MM.1S (cell line): ENCODE measurements at regions not wholly inside any gene's neighbourhood (a gene's known extent, or its start where the extent isn't known, plus 50 kb on each side); places are given as distances from the start of the nearest gene placed in this dataset.

Experiments
- DNase-seq: peaks from one replicate; pipeline ENCODE4 v3.0.0-alpha.2; 2015
- H2AFZ ChIP-seq: fragments of 300-600 bp; sonication (generic); 2 replicates; pipeline ENCODE4 v1.6.0; 2016; ENCODE audit warnings: antibody characterized with exemption, low read length
- H3F3A ChIP-seq: fragments of 300-600 bp; sonication (generic); 2 replicates; pipeline ENCODE4 v1.6.1; 2016; ENCODE audit warnings: mild to moderate bottlenecking, antibody characterized with exemption, low read length, moderate library complexity, mixed read lengths; ENCODE audit not compliant: insufficient read depth
- H3K27ac ChIP-seq: fragments of 300-600 bp; sonication (generic); 2 replicates; pipeline ENCODE4 v1.5.1; 2016; ENCODE audit warnings: mild to moderate bottlenecking, low read length
- H3K27me3 ChIP-seq: fragments of 300-600 bp; sonication (generic); replicated peaks from 2 replicates; pipeline ENCODE4 v1.6.0; 2016; ENCODE audit warnings: low read length; ENCODE audit not compliant: insufficient read depth
- H3K36me3 ChIP-seq: fragments of 300-600 bp; sonication (generic); replicated peaks from 2 replicates; pipeline ENCODE4 v1.6.1; 2016; ENCODE audit warnings: mild to moderate bottlenecking, low read length, mixed read lengths; ENCODE audit not compliant: insufficient read depth
- H3K4me1 ChIP-seq: fragments of 300-600 bp; sonication (generic); 2 replicates; pipeline ENCODE4 v1.6.1; 2016; ENCODE audit warnings: low read length, mixed read lengths
- H3K4me2 ChIP-seq: fragments of 300-600 bp; sonication (generic); 2 replicates; pipeline ENCODE4 v1.6.0; 2016; ENCODE audit warnings: low read depth, low read length
- H3K4me3 ChIP-seq: fragments of 300-600 bp; sonication (generic); 2 replicates; pipeline ENCODE4 v1.5.1; 2016; ENCODE audit warnings: low read length, mixed read lengths
- H3K79me2 ChIP-seq: fragments of 300-600 bp; sonication (generic); 2 replicates; pipeline ENCODE4 v1.6.1; 2016; ENCODE audit warnings: mixed run types, low read length, mixed read lengths
- H3K9ac ChIP-seq: fragments of 300-600 bp; sonication (generic); 2 replicates; pipeline ENCODE4 v1.6.1; 2016; ENCODE audit warnings: low read length, mixed read lengths
- H3K9me2 ChIP-seq: fragments of 300-600 bp; sonication (generic); replicated peaks from 2 replicates; pipeline ENCODE4 v1.6.1; 2016; ENCODE audit warnings: mild to moderate bottlenecking, low read length, mixed read lengths; ENCODE audit not compliant: insufficient read depth
- H3K9me3 ChIP-seq: fragments of 300-600 bp; sonication (generic); replicated peaks from 2 replicates; pipeline ENCODE4 v1.6.1; 2016; ENCODE audit warnings: mild to moderate bottlenecking, low read length, mixed read lengths; ENCODE audit not compliant: insufficient read depth
- H4K20me1 ChIP-seq: fragments of 300-600 bp; sonication (generic); 2 replicates; pipeline ENCODE4 v1.6.1; 2016; ENCODE audit warnings: mild to moderate bottlenecking, low read length, moderate library complexity, mixed read lengths; ENCODE audit not compliant: insufficient read depth
- EZH2 ChIP-seq: fragments of 300-600 bp; sonication (generic); optimal IDR thresholded peaks from 2 replicates; pipeline ENCODE3; 2017; ENCODE audit warnings: low read depth, mild to moderate bottlenecking, antibody characterized with exemption, low read length, mixed read lengths
- EZH2phosphoT487 ChIP-seq: fragments of 300-600 bp; sonication (generic); IDR thresholded peaks from 2 replicates; pipeline ENCODE4 v1.6.1; 2018; ENCODE audit warnings: antibody characterized with exemption, low read length
- TF ChIP-seq, protein P1 (sequence below): fragments of 300-600 bp; sonication (generic); IDR thresholded peaks from 2 replicates; pipeline ENCODE4 v1.5.1; 2016; ENCODE audit warnings: antibody characterized with exemption, low read length, mixed read lengths

GRCh38 chr3:30500666-30501399, 105.6 kb upstream of the TGFBR2 start:
- Histone ChIP-seq H3K79me2 (no peaks in the 10 kb centered on the region), H3K9me3 (no peaks in the 10 kb centered on the region), H2AFZ (no peak overlapping the region), H3K4me3 (no peak overlapping the region), H3K27me3 (no peaks in the 10 kb centered on the region), H3K9me2 (no peaks in the 10 kb centered on the region), H3K27ac (no peak overlapping the region), H3K4me1 (no peaks in the 10 kb centered on the region), H4K20me1 (no peaks in the 10 kb centered on the region), H3K4me2 (no peak overlapping the region), H3K36me3 (no peaks in the 10 kb centered on the region), H3K9ac (no peak overlapping the region), H3F3A (no peaks in the 10 kb centered on the region)
- no peak for DNase-seq
- TF ChIP-seq EZH2phosphoT487 = no peak
- no peak for TF ChIP-seq EZH2
- TF ChIP-seq, protein P1, sequence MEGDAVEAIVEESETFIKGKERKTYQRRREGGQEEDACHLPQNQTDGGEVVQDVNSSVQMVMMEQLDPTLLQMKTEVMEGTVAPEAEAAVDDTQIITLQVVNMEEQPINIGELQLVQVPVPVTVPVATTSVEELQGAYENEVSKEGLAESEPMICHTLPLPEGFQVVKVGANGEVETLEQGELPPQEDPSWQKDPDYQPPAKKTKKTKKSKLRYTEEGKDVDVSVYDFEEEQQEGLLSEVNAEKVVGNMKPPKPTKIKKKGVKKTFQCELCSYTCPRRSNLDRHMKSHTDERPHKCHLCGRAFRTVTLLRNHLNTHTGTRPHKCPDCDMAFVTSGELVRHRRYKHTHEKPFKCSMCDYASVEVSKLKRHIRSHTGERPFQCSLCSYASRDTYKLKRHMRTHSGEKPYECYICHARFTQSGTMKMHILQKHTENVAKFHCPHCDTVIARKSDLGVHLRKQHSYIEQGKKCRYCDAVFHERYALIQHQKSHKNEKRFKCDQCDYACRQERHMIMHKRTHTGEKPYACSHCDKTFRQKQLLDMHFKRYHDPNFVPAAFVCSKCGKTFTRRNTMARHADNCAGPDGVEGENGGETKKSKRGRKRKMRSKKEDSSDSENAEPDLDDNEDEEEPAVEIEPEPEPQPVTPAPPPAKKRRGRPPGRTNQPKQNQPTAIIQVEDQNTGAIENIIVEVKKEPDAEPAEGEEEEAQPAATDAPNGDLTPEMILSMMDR = no peak

GRCh38 chr3:30501526-30501925, 104.9 kb upstream of the TGFBR2 start:
- no peak for TF ChIP-seq EZH2phosphoT487
- no peak overlapping the region for H3K27ac ChIP-seq
- no peaks in the 10 kb centered on the region for H3K36me3 ChIP-seq
- H3F3A ChIP-seq = no peaks in the 10 kb centered on the region
- no peaks in the 10 kb centered on the region for H3K27me3 ChIP-seq
- H3K9ac ChIP-seq = no peak overlapping the region
- no peaks in the 10 kb centered on the region for H3K9me2 ChIP-seq
- H3K79me2 ChIP-seq = no peaks in the 10 kb centered on the region
- no peak overlapping the region for H3K4me2 ChIP-seq
- no peak overlapping the region for H3K4me3 ChIP-seq
- no peaks in the 10 kb centered on the region for H3K9me3 ChIP-seq
- DNase-seq = no peak
- no peak overlapping the region for H2AFZ ChIP-seq
- H3K4me1 ChIP-seq = no peaks in the 10 kb centered on the region
- H4K20me1 ChIP-seq = no peaks in the 10 kb centered on the region

DNA sequence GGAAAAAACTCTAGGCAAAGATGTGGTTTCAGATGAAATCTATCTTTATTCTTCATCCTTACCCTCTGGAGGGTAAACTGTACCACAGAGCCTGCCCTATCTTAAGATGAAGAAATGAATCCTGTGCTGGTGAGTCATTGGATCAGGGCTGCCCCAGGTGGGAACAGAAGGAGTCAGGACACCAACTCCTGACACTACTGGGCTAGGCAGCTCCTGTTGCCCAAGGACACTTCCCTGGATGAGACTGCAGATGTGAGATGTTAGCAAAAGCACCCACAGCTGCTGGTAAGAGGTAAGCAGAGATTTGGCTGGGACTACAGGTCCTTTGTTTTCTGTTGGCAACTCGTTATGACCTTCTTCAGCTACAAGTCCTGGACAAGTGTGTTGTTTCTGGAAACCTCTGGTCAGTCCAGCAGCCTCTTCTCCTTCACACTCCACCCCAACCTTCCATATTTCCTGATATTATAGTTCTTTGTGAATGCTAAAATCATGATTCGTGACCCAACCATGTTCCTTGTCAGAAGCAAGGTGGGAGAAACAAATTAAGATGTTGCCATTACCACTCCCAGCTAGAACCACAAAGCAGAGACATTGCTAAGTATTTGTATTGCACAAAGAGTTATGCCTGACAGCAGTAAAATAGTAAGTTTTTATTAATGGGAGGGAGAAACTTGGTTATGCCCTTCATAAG, 104.2 kb upstream of the TGFBR2 start:
- Histone ChIP-seq H3F3A (no peaks in the 10 kb centered on the region), H3K4me1 (no peaks in the 10 kb centered on the region), H2AFZ (no peak overlapping the region), H3K27ac (no peak overlapping the region), H3K9ac (no peak overlapping the region), H3K36me3 (no peaks in the 10 kb centered on the region), H3K4me2 (no peak overlapping the region), H3K4me3 (no peak overlapping the region), H3K9me3 (no peaks in the 10 kb centered on the region), H4K20me1 (no peaks in the 10 kb centered on the region), H3K27me3 (no peaks in the 10 kb centered on the region), H3K9me2 (no peaks in the 10 kb centered on the region), H3K79me2 (no peaks in the 10 kb centered on the region)
- DNase-seq = no peak
- TF ChIP-seq, protein P1 = no peak
- no peak for TF ChIP-seq EZH2phosphoT487
- TF ChIP-seq EZH2 = no peak

DNA sequence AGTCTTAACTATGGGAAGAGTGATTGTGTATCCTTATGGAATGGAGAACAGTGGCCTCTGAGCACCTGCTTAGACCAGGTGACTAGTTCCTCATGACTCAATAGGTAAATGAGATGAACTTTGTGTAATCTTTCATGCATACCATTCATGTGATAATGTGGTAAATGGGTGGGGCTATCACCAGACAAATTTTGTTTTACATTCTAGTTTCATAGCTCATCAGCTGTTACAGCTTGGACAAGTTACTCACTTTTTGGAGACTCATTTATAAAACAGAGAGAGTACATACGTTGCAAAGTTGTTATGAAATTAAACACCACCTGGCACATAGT, 103.7 kb upstream of the TGFBR2 start:
- H3K4me3 ChIP-seq = no peak overlapping the region
- H2AFZ ChIP-seq = no peak overlapping the region
- H4K20me1 ChIP-seq = no peaks in the 10 kb centered on the region
- H3K4me2 ChIP-seq = no peak overlapping the region
- no peaks in the 10 kb centered on the region for H3K36me3 ChIP-seq
- DNase-seq = no peak
- TF ChIP-seq, protein P1 = no peak
- TF ChIP-seq EZH2 (no peak), EZH2phosphoT487 (no peak)
- no peak overlapping the region for H3K27ac ChIP-seq
- H3K27me3 ChIP-seq = no peaks in the 10 kb centered on the region
- no peaks in the 10 kb centered on the region for H3K4me1 ChIP-seq
- no peak overlapping the region for H3K9ac ChIP-seq
- H3K9me2 ChIP-seq = no peaks in the 10 kb centered on the region
- H3K9me3 ChIP-seq = no peaks in the 10 kb centered on the region
- H3F3A ChIP-seq = no peaks in the 10 kb centered on the region
- no peaks in the 10 kb centered on the region for H3K79me2 ChIP-seq
